ENCODE measurements at regions not wholly inside any gene's neighbourhood (a gene's known extent, or its start where the extent isn't known, plus 50 kb on each side); places are given as distances from the start of the nearest gene placed in this dataset.

DNA sequence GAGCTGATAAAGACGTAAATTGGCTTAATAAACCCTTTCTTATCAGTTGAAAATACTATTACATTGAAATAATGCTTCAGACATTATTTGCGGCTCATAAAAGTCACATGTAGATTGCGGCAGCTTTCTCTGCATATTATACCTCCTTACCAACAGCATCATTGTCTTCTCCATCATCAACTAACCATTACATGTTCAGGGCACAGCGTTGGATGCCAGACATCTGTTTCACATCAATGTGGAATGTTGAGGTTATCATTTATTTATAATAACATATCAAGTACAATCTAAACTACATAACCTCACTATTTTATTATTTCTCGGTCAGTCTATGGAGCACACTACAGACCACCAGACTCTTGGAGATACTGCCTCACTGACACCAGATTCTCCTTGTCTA lies 573.8 kb upstream of the FAT3 start:
- Histone ChIP-seq H3K4me2 (ENCODE audit: low read length) (no peak overlapping the region), H4K20me1 (ENCODE audit: low read length) (no peaks in the 10 kb centered on the region), H2AFZ (ENCODE audit: low read length) (no peak overlapping the region), H3K79me2 (ENCODE audit: low read length) (no peaks in the 10 kb centered on the region), H3K4me3 (ENCODE audit: low read length) (no peak overlapping the region), H3K27ac (ENCODE audit: low read length) (no peak overlapping the region), H3K9me2 (replicated peaks; ENCODE audit: low read length) (no peaks in the 10 kb centered on the region), H3K9ac (ENCODE audit: low read length) (no peak overlapping the region), H3K4me1 (ENCODE audit: insufficient read depth, low read length) (no peaks in the 10 kb centered on the region), H3K27me3 (ENCODE audit: low read length) (no peaks in the 10 kb centered on the region), H3F3A (ENCODE audit: low read length, unreplicated experiment) (no peaks in the 10 kb centered on the region), H3K9me3 (ENCODE audit: low read length) (no peaks in the 10 kb centered on the region; the same call in 1 of the 2 replicates), H3K36me3 (ENCODE audit: low read depth, low read length) (no peaks in the 10 kb centered on the region)
- DNase-seq (no peak), ATAC-seq (no peak)
- TF ChIP-seq EZH2phosphoT487 (IDR thresholded peaks at IDR 0.05; ENCODE audit: borderline replicate concordance, low read length) = no peak
- TF ChIP-seq, protein P1, sequence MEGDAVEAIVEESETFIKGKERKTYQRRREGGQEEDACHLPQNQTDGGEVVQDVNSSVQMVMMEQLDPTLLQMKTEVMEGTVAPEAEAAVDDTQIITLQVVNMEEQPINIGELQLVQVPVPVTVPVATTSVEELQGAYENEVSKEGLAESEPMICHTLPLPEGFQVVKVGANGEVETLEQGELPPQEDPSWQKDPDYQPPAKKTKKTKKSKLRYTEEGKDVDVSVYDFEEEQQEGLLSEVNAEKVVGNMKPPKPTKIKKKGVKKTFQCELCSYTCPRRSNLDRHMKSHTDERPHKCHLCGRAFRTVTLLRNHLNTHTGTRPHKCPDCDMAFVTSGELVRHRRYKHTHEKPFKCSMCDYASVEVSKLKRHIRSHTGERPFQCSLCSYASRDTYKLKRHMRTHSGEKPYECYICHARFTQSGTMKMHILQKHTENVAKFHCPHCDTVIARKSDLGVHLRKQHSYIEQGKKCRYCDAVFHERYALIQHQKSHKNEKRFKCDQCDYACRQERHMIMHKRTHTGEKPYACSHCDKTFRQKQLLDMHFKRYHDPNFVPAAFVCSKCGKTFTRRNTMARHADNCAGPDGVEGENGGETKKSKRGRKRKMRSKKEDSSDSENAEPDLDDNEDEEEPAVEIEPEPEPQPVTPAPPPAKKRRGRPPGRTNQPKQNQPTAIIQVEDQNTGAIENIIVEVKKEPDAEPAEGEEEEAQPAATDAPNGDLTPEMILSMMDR (conservative IDR thresholded peaks at IDR 0.05; ENCODE audit: low read depth, low read length) = no peak
- no peak for TF ChIP-seq EZH2 (IDR thresholded peaks at IDR 0.05; ENCODE audit: low read length, unreplicated experiment)
- BruUV-seq (replicated peaks) = no TSS peak
- CTCF ChIA-PET = no interaction called here
- intact Hi-C loops (cut with micrococcal nuclease) = no loop called here
- POLR2A ChIA-PET (ENCODE audit: unreplicated experiment) = no interaction called here

DNA sequence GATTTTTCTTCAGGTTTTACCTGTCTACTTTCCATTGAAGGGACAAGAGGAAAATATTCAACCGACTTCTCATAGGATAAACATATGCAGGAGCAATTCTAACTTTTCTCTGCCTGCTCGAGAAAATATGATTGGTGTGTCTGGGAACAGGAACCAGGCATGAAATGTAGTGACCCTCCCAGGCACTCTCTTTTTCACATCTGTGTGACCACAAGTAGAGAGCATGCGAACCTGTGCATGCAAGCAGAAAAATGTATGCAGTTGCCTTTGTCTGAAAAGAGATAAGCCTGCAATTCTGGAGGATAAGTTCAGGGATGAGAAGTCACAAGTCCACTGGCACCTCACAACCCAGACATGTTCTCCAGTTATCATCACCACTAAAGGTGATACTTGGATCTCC lies 583.5 kb upstream of the FAT3 start:
- Histone ChIP-seq H3K4me1 (ENCODE audit: insufficient read depth, low read length) (no peaks in the 10 kb centered on the region), H3K4me2 (ENCODE audit: low read length) (no peak overlapping the region), H2AFZ (ENCODE audit: low read length) (no peak overlapping the region), H3K9me3 (ENCODE audit: low read length) (no peaks in the 10 kb centered on the region), H3K27me3 (ENCODE audit: low read length) (no peaks in the 10 kb centered on the region), H4K20me1 (ENCODE audit: low read length) (no peaks in the 10 kb centered on the region), H3K79me2 (ENCODE audit: low read length) (no peaks in the 10 kb centered on the region), H3K9ac (ENCODE audit: low read length) (no peak overlapping the region), H3K36me3 (ENCODE audit: low read depth, low read length) (no peaks in the 10 kb centered on the region), H3K27ac (ENCODE audit: low read length) (no peak overlapping the region), H3K4me3 (ENCODE audit: low read length) (no peak overlapping the region), H3K9me2 (replicated peaks; ENCODE audit: low read length) (no peaks in the 10 kb centered on the region), H3F3A (ENCODE audit: low read length, unreplicated experiment) (no peaks in the 10 kb centered on the region)
- no peak for TF ChIP-seq EZH2phosphoT487 (IDR thresholded peaks at IDR 0.05; ENCODE audit: borderline replicate concordance, low read length)
- TF ChIP-seq EZH2 (IDR thresholded peaks at IDR 0.05; ENCODE audit: low read length, unreplicated experiment) = no peak
- TF ChIP-seq, protein P1 (conservative IDR thresholded peaks at IDR 0.05; ENCODE audit: low read depth, low read length) = no peak
- intact Hi-C loops (cut with micrococcal nuclease) = no loop called here
- DNase-seq = no peak
- no TSS peak for BruUV-seq (replicated peaks)
- POLR2A ChIA-PET (ENCODE audit: unreplicated experiment) = no interaction called here
- CTCF ChIA-PET = no interaction called here
- ATAC-seq = no peak

DNA sequence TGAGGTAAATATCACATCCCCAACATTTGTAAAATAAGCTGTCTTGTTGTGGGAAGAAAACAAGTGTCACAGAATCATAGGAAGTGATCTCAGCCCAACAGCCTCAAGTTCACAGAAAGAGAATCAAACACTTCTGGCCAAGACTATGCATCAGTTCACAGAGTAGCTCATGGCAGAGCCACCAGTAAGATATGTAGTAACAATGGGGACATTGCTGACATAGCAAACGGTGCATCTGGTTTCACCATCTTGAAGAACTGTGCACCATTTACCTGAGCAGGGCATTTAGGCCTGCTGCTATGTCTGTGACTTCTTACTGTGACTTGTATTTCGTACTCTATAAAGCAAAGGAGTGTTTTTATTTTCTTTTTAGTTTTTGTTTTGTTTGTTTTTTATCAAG lies 585.3 kb upstream of the FAT3 start:
- no peaks in the 10 kb centered on the region for H3K79me2 ChIP-seq (ENCODE audit: low read length)
- no peak for DNase-seq
- TF ChIP-seq, protein P1 (conservative IDR thresholded peaks at IDR 0.05; ENCODE audit: low read depth, low read length) = no peak
- TF ChIP-seq EZH2 (IDR thresholded peaks at IDR 0.05; ENCODE audit: low read length, unreplicated experiment) (no peak), EZH2phosphoT487 (IDR thresholded peaks at IDR 0.05; ENCODE audit: borderline replicate concordance, low read length) (no peak)
- no peak overlapping the region for H3K9ac ChIP-seq (ENCODE audit: low read length)
- H3K4me1 ChIP-seq (ENCODE audit: insufficient read depth, low read length) = no peaks in the 10 kb centered on the region
- no peaks in the 10 kb centered on the region for H3F3A ChIP-seq (ENCODE audit: low read length, unreplicated experiment)
- POLR2A ChIA-PET (ENCODE audit: unreplicated experiment) = no interaction called here
- H3K27me3 ChIP-seq (ENCODE audit: low read length) = no peaks in the 10 kb centered on the region
- H3K4me2 ChIP-seq (ENCODE audit: low read length) = no peak overlapping the region
- no peaks in the 10 kb centered on the region for H4K20me1 ChIP-seq (ENCODE audit: low read length)
- H3K27ac ChIP-seq (ENCODE audit: low read length) = no peak overlapping the region
- H3K9me3 ChIP-seq (ENCODE audit: low read length) = no peaks in the 10 kb centered on the region
- intact Hi-C loops (cut with micrococcal nuclease) = no loop called here
- no peaks in the 10 kb centered on the region for H3K9me2 ChIP-seq (replicated peaks; ENCODE audit: low read length)
- H3K4me3 ChIP-seq (ENCODE audit: low read length) = no peak overlapping the region
- no peak overlapping the region for H2AFZ ChIP-seq (ENCODE audit: low read length)
- H3K36me3 ChIP-seq (ENCODE audit: low read depth, low read length) = no peaks in the 10 kb centered on the region
- no TSS peak for BruUV-seq (replicated peaks)
- CTCF ChIA-PET = no interaction called here
- ATAC-seq = no peak
